NCI-H446 (cell line): ENCODE measurements at regions not wholly inside any gene's neighbourhood (a gene's known extent, or its start where the extent isn't known, plus 50 kb on each side); places are given as distances from the start of the nearest gene placed in this dataset.

ENCODE experiments used
- DNase-seq, 2 experiments: peaks; one replicate each; lab custom pipeline; 2025; lab: John Stamatoyannopoulos, UW

GRCh38 chr16:62978451-62978850 lies 942.2 kb upstream of the CDH8 start:
- no peak for DNase-seq

GRCh38 chr16:62977876-62978275 lies 941.6 kb upstream of the CDH8 start:
- no peak for DNase-seq

GRCh38 chr16:62974424-62974823 lies 938.2 kb upstream of the CDH8 start:
- no peak for DNase-seq

GRCh38 chr16:62970851-62971250 lies 934.6 kb upstream of the CDH8 start:
- DNase-seq, result peak in 1 of 2 experiments; percentile 9

GRCh38 chr16:62969711-62970318 lies 933.6 kb upstream of the CDH8 start:
- DNase-seq, result no peak

GRCh38 chr16:62967611-62968010 lies 931.4 kb upstream of the CDH8 start:
- DNase-seq, result no peak

GRCh38 chr16:62967163-62967562 lies 930.9 kb upstream of the CDH8 start:
- peak; percentile 58 to 85 for DNase-seq

- no peak for DNase-seq
Measured at GRCh38 chr16:62966626-62967025, 930.4 kb upstream of the CDH8 start.

- DNase-seq, result no peak
Measured at GRCh38 chr16:62965831-62966230, 929.6 kb upstream of the CDH8 start.

GRCh38 chr16:62963846-62964245 lies 927.6 kb upstream of the CDH8 start:
- no peak for DNase-seq

GRCh38 chr16:62955033-62955349 lies 918.8 kb upstream of the CDH8 start:
- DNase-seq, result no peak

GRCh38 chr16:62954144-62955032 lies 918.1 kb upstream of the CDH8 start:
- no peak for DNase-seq

- no peak for DNase-seq
Measured at GRCh38 chr16:62950351-62950750, 914.1 kb upstream of the CDH8 start.

- DNase-seq, result no peak
Measured at GRCh38 chr16:62940569-62940968, 904.3 kb upstream of the CDH8 start.

GRCh38 chr16:62939687-62940086 lies 903.4 kb upstream of the CDH8 start:
- no peak for DNase-seq

- DNase-seq, result peak in 1 of 2 experiments; percentile 28
Measured at GRCh38 chr16:62933929-62934328, 897.7 kb upstream of the CDH8 start.

GRCh38 chr16:62929593-62929992 lies 893.4 kb upstream of the CDH8 start:
- no peak for DNase-seq

- no peak for DNase-seq
Measured at GRCh38 chr16:62927122-62927521, 890.9 kb upstream of the CDH8 start.

GRCh38 chr16:62926121-62926801 lies 890.0 kb upstream of the CDH8 start:
- no peak for DNase-seq

GRCh38 chr16:62921904-62922303 lies 885.7 kb upstream of the CDH8 start:
- peak in 1 of 2 experiments; percentile 2 for DNase-seq

GRCh38 chr16:62913924-62914323 lies 877.7 kb upstream of the CDH8 start:
- no peak for DNase-seq

- no peak for DNase-seq
Measured at GRCh38 chr16:62913333-62913732, 877.1 kb upstream of the CDH8 start.

GRCh38 chr16:62909597-62909996 lies 873.4 kb upstream of the CDH8 start:
- DNase-seq, result no peak
